DND-41 (cell line): ENCODE measurements at regions not wholly inside any gene's neighbourhood (a gene's known extent, or its start where the extent isn't known, plus 50 kb on each side); places are given as distances from the start of the nearest gene placed in this dataset.

Experiments
- CTCF ChIP-seq: IDR thresholded peaks from 2 replicates; pipeline ENCODE4 v1.5.1; 2012; ENCODE audit warnings: borderline replicate concordance, low read length, moderate library complexity, mild to moderate bottlenecking; ENCODE audit not compliant: poor library complexity, severe bottlenecking; ENCODE audit errors: extremely low read depth
- EZH2 ChIP-seq: IDR thresholded peaks from 3 replicates; pipeline ENCODE4 v1.6.1; 2012; ENCODE audit warnings: borderline replicate concordance, low read depth, mild to moderate bottlenecking, moderate library complexity, low read length, inconsistent platforms; ENCODE audit not compliant: severe bottlenecking

- TF ChIP-seq CTCF (no peak), EZH2 (no peak)
These were observed 52.0 kb upstream of the STUM start for GRCh38 chr1:226496453-226497015.
